LNCAP (cell line): ENCODE measurements at regions not wholly inside any gene's neighbourhood (a gene's known extent, or its start where the extent isn't known, plus 50 kb on each side); places are given as distances from the start of the nearest gene placed in this dataset.

Experiments
- TF ChIP-seq, protein P1 (sequence below): fragments of 450-650 bp; IDR thresholded peaks from 2 replicates; pipeline ENCODE4 v1.5.1; 2017; ENCODE audit warnings: mild to moderate bottlenecking

DNA sequence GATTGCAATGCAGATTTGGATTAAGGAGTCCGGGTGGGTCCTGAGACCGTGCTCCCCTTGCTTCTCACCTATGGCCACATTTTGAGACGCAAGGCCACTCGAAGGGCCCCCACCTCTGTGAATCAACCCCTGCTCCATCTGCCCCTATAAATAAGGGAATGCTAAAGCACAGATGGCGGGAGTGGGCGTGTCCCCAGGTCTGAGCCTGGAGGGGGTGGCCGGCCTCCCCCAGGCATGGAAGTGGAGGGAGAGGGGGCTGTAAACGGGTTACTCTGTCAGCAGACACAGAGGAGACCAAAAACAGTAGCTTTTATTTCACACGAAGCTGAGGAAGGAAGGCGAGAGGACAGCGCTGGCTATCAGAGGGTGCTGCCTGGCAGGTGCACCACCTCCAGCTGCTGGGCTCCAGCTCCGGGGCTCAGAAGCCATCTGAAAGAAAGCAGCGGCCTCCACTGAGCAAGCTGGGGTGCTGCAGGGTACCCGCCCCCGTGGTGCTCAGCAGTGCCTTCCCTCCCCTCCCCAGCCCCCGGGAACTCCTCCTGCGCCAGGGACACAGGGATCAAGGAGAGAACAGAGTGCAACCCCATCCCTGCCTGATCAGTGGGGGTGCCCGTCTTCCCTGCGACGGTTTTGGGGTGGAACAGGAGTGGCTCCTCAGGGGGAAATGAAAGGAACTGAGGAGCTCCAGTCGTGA lies 56.7 kb upstream of the RAB6C start:
- TF ChIP-seq, protein P1, sequence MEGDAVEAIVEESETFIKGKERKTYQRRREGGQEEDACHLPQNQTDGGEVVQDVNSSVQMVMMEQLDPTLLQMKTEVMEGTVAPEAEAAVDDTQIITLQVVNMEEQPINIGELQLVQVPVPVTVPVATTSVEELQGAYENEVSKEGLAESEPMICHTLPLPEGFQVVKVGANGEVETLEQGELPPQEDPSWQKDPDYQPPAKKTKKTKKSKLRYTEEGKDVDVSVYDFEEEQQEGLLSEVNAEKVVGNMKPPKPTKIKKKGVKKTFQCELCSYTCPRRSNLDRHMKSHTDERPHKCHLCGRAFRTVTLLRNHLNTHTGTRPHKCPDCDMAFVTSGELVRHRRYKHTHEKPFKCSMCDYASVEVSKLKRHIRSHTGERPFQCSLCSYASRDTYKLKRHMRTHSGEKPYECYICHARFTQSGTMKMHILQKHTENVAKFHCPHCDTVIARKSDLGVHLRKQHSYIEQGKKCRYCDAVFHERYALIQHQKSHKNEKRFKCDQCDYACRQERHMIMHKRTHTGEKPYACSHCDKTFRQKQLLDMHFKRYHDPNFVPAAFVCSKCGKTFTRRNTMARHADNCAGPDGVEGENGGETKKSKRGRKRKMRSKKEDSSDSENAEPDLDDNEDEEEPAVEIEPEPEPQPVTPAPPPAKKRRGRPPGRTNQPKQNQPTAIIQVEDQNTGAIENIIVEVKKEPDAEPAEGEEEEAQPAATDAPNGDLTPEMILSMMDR = no peak

DNA sequence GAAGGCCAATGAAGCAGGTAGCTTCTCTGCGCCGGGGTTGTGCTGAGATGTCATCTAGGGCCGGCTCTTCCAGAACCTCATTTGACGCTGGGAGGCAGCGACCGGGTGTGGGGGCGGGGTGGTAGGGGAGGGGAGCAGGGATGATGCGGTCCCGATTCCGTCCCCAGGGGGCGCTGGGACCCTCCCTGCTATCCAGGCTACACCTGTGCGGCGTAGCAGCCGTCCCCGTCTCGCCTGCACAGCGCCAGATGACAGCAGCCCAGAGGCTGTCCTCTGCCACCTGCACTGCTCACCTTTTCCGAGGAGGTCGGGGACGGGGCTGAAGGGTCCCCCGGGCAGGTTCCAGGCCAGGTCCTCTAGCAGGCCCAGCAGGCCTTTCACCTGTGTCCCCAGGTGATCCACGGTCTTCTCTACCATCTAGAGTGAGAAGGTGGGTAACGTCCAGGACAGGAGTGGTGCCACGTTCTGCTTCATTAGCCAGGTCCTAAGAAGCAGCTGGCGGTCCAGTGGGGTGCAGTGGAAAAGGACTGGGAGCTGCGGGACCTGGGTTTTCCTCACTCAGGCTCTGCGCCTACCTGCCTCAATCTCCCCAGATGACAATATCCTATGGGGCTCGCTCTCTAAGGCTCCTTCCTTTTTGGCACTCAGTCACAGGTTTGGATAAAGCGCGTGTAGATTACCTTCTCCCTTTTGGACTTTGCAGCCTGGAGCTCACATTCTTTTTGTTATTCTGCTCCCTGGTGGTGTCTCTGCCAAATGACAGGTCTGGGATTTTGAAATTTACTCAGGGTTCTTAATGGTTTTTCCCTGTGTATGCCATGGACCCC lies 56.0 kb upstream of the RAB6C start:
- TF ChIP-seq, protein P1 = peak; percentile 28; the same call in 1 of the 2 replicates

DNA sequence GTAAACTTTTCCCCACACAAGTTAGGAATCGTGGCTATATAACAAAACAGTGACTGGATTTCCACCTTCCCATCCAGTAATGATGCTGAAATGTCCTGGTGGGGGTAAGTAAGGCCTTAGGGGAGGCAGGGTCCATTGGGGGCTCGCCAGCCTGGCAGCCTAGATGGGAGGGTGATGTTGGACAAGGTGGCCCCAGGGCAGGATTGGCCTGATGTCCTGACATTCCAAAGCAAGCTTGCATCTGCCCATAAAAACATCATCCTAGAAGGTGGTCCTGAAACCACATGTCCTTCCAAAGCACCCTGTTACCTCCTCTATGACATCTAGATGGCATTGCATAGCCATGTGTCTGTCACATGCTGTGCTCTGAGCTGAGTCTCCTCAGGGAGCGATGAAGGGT lies 54.1 kb upstream of the RAB6C start:
- TF ChIP-seq, protein P1 = no peak

DNA sequence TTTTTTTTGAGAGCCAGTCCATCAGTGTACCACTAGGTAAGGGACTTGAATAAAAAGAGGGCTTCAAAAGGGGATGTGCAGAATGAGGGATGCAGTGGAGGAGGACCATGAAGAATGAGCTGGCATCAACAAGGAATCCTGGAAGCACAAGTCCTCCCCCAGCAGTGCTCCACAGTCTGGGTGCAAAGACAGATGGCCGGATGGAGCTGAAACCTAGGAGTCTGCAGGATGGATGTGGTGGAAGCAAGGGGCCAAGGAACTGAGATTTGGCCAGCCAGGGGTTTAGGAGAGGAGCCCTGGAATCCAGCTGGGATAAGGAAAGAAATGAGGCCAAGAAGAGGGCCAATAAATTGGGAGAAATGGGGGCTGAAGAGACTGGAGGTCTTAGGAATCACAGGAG lies 51.8 kb upstream of the RAB6C start:
- TF ChIP-seq, protein P1 = no peak

DNA sequence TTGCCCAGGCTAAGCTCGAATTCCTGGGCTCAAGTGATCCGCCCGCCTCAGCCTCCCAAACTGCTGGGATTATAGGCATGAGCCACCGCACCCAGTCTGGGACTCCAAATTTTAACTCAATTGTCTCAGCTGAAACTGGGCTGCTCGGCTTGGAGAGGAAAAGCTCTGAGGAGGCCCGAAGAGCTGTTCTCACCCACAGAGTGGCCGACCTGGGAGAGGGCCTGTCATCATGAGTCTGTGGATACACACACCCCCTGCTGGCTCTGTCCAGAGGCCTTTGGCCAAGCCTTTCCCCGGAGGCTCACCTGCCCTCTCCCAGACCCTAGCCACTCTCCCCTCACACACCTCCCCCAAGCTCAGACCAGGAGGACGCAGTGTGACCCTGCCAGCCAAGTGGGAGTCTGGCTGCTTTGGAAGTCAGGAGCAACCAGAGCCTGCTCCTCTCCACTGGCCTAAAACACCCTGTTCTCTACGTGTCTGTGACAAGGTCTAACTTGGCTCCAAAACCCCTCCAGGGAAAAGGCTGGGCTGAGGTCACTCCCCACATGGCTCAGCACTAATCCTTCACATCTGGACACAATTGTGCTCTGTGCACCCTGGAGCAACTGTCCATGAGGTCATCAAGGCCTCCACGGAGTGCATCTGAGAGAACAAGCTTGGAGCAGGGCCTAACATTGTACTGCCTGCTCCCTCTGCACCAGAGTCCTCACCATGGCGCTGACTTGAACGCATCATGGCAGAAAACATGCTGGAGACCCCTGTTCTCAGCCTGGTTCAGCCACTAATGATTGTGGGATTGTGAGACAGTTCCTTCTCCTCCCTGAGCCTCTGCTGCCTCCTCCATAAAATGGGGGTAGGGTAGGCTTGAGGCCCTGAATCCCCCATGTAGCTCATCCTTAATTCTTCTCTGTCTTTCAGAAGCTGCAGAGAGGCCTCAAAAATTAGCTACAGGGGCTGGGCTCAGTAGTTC lies 49.9 kb upstream of the RAB6C start:
- TF ChIP-seq, protein P1 = no peak
